ENCODE measurements at regions not wholly inside any gene's neighbourhood (a gene's known extent, or its start where the extent isn't known, plus 50 kb on each side); places are given as distances from the start of the nearest gene placed in this dataset.

GRCh38 chr4:12231098-12231497 lies 802.4 kb upstream of the HS3ST1 start:
- no peak for TF ChIP-seq JUN (IDR thresholded peaks at IDR 0.05)
- no peak for TF ChIP-seq RARB (CRISPR knock-in tag; IDR thresholded peaks at IDR 0.05)
- TF ChIP-seq ATOH8 (CRISPR knock-in tag; IDR thresholded peaks at IDR 0.05; ENCODE audit: low read depth): no peak
- TF ChIP-seq USF2 (IDR thresholded peaks at IDR 0.05): no peak
- no peak for TF ChIP-seq E2F6 (IDR thresholded peaks at IDR 0.05; ENCODE audit: borderline replicate concordance, low read depth)
- TF ChIP-seq JUNB (IDR thresholded peaks at IDR 0.05): no peak
- no peak for TF ChIP-seq GATA3 (IDR thresholded peaks at IDR 0.05; ENCODE audit: borderline replicate concordance)
- TF ChIP-seq BCL3 (IDR thresholded peaks at IDR 0.05): no peak
- TF ChIP-seq CHD2 (IDR thresholded peaks at IDR 0.05; ENCODE audit: low read length, partially characterized antibody): no peak
- TF ChIP-seq POLR2AphosphoS2 (conservative IDR thresholded peaks at IDR 0.05; ENCODE audit: low read length): no peak
- TF ChIP-seq FOSB (CRISPR knock-in tag; IDR thresholded peaks at IDR 0.05): no peak
- TF ChIP-seq HOXB13 (CRISPR knock-in tag; IDR thresholded peaks at IDR 0.05; ENCODE audit: low read depth): no peak
- TF ChIP-seq HOXA7 (CRISPR knock-in tag; IDR thresholded peaks at IDR 0.05): no peak
- TF ChIP-seq FOXS1 (CRISPR knock-in tag; IDR thresholded peaks at IDR 0.05): no peak
- no peak for TF ChIP-seq FOSL2 (IDR thresholded peaks at IDR 0.05)
- TF ChIP-seq FOSL2 (CRISPR knock-in tag; IDR thresholded peaks at IDR 0.05): no peak
- TF ChIP-seq ZC3H11A (IDR thresholded peaks at IDR 0.05): no peak
- TF ChIP-seq NR3C1 (IDR thresholded peaks at IDR 0.05): no peak
- TF ChIP-seq HEYL (CRISPR knock-in tag; IDR thresholded peaks at IDR 0.05): no peak
- no peak for TF ChIP-seq HOXB5 (CRISPR knock-in tag; IDR thresholded peaks at IDR 0.05)
- no peak for TF ChIP-seq SMC3 (IDR thresholded peaks at IDR 0.05)
- DNase-seq (ENCODE audit: low read depth in 1 of 2, low spot score in 1 of 2) (no peak), ATAC-seq (no peak), FAIRE-seq (no peak)
- ChIA-PET POLR2A (no interaction called here), CTCF (no interaction called here)
- Histone ChIP-seq H3K27ac (no peak overlapping the region), H3K4me2 (no peak overlapping the region), H3K4me1 (no peaks in the 10 kb centered on the region), H3K9me3 (no peaks in the 10 kb centered on the region), H3K4me3 (no peak overlapping the region)
- 8% methylated on average over 4 of the region's 6 CpGs for WGBS (ENCODE audit: missing lambda C conversion rate)

GRCh38 chr4:12221031-12221430 lies 792.3 kb upstream of the HS3ST1 start:
- FAIRE-seq (no peak), ATAC-seq (no peak), DNase-seq (ENCODE audit: low read depth in 1 of 2, low spot score in 1 of 2) (no peak)
- Histone ChIP-seq H3K4me3 (no peak overlapping the region), H3K4me1 (no peaks in the 10 kb centered on the region), H3K27ac (no peak overlapping the region), H3K4me2 (no peak overlapping the region), H3K9me3 (no peaks in the 10 kb centered on the region)
- no peak for TF ChIP-seq JUN (IDR thresholded peaks at IDR 0.05)
- TF ChIP-seq HDAC2 (IDR thresholded peaks at IDR 0.05): no peak
- no peak for TF ChIP-seq EP300 (IDR thresholded peaks at IDR 0.05)
- TF ChIP-seq BCL3 (IDR thresholded peaks at IDR 0.05): no peak
- no peak for TF ChIP-seq CBX8 (IDR thresholded peaks at IDR 0.05)
- ChIA-PET POLR2A (no interaction called here), CTCF (no interaction called here)
- 0% methylated on average over 2 of the region's 2 CpGs for WGBS (ENCODE audit: missing lambda C conversion rate)
